ES-I3 (cell line): ENCODE measurements at regions not wholly inside any gene's neighbourhood (a gene's known extent, or its start where the extent isn't known, plus 50 kb on each side); places are given as distances from the start of the nearest gene placed in this dataset.
"Not testable (repeated sequence)": the region's sequence is repeated elsewhere in the genome, so short reads cannot be mapped to it uniquely, and the experiment has no call there.

Source experiments
- H3K36me3 ChIP-seq: 2 replicates; pipeline ENCODE4 v1.6.1; 2013; ENCODE audit warnings: mild to moderate bottlenecking, low read length, control low read depth, moderate library complexity; ENCODE audit not compliant: insufficient read depth
- H3K4me1 ChIP-seq: 2 replicates; pipeline ENCODE4 v1.6.1; 2013; ENCODE audit warnings: mild to moderate bottlenecking, control low read depth, low read length; ENCODE audit not compliant: insufficient read depth
- H3K9ac ChIP-seq: 2 replicates; pipeline ENCODE4 v1.6.1; 2013; ENCODE audit warnings: low read depth, mild to moderate bottlenecking, low read length, moderate library complexity
- H3K9me3 ChIP-seq: 2 replicates; pipeline ENCODE4 v1.6.1; 2013; ENCODE audit warnings: mild to moderate bottlenecking, low read length, moderate library complexity; ENCODE audit not compliant: control insufficient read depth, insufficient read depth

DNA sequence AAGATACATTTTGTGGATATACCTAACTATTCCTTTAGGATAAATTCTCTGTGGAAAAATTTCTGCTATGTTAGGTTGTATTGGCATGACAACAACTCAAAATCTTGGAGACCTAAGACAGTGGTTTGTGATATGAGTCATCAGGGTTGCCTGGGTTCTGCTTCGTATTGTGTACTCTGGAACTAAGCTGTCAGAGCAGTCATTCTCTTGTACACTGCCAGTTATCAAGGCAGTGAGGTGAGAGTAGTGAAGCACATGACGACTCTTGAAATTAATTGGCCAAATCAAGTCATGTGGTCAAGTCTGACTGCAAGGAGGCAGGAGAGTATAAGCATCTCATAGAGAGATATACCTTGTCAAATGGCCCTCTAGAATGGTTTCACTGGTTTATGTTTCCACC lies 104.4 kb downstream of the FANCF start:
- Histone ChIP-seq H3K36me3 (no peaks in the 10 kb centered on the region; the same call in 1 of the 2 replicates), H3K4me1 (no peaks in the 10 kb centered on the region), H3K9me3 (no peaks in the 10 kb centered on the region), H3K9ac (no peak overlapping the region)

DNA sequence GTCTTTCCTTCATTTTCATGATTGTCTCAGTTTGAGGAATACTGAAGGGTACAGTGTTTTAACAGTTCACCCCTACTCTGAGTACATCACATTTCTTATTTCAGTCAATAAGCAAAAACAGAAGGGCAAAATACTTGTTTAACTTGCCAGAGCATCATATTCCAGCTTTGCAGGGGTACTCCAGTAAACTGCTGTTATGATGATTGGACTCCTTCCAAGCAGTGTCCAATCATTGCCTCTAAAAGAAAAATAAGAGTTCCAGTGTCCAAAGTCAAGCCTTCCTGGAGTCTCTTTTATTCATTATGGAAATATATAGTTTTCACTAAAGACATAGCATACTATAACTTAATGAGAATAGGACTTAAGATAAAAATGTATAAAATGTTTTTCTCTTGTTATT lies 105.1 kb downstream of the FANCF start:
- Histone ChIP-seq H3K36me3 (no peaks in the 10 kb centered on the region; the same call in 1 of the 2 replicates), H3K9me3 (no peaks in the 10 kb centered on the region), H3K9ac (no peak overlapping the region), H3K4me1 (no peaks in the 10 kb centered on the region)

DNA sequence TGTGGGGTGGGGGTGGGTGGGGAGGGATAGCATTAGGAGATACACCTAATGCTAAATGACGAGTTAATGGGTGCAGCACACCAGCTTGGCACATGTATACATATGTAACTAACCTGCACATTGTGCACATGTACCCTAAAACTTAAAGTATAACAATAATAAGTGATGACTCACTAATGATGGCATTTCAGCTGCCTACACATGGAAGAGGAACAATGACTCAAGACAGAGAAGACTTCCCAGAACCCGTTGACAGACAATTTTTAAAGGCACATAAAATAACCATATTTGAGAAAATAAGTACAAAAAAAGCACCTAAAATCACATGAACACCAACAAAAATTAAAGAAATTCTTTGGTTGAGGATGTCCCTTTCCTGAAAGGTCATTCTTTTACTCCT lies 107.3 kb downstream of the FANCF start:
- H3K36me3 ChIP-seq, H3K4me1 ChIP-seq, H3K9me3 ChIP-seq, H3K9ac ChIP-seq: not testable (repeated sequence)

DNA sequence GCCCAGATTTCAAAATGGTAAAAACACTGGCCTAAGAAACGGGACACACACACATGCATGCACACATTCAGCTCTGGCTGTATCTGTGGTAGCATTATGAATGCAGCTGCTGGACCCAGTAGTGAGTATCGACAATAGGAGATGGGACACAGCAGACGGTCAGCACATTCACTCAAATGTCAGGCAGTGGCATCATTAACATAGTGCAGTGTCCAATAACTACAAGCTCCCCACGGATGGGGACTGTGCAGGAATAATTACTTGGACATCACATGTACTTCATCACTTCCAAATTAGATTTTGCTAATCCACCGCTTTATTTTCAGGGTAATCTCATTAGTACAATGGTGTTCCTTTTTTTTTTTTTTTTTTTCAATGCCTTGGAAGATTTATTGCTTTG lies 109.5 kb downstream of the FANCF start:
- H3K9ac ChIP-seq: no peak overlapping the region
- H3K4me1 ChIP-seq: no peaks in the 10 kb centered on the region
- no peaks in the 10 kb centered on the region for H3K9me3 ChIP-seq
- H3K36me3 ChIP-seq: no peaks in the 10 kb centered on the region

DNA sequence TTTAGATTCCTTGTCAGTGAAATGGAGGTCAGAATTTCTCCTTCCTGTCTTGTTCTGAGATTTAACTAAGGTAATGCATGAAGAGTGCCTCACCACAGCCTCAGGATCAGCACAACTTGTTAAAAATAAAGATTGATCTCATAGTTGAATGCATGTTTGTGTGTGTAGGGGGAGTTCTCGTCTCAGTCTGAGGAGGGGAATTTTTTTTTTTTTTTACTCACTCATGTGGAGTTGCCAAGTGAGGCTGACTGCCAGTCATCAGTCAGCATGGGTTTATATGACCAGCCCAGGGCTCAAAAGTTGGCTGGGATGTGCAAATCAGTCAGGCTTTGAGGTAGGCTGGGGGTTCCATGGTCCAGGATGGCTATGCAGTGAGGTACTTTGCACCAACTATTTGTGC lies 113.2 kb downstream of the FANCF start:
- no peak overlapping the region for H3K9ac ChIP-seq
- no peaks in the 10 kb centered on the region for H3K36me3 ChIP-seq
- H3K4me1 ChIP-seq: peaks cover 5% of the 10 kb centered on the region; the same call in 1 of the 2 replicates
- H3K9me3 ChIP-seq: no peaks in the 10 kb centered on the region

DNA sequence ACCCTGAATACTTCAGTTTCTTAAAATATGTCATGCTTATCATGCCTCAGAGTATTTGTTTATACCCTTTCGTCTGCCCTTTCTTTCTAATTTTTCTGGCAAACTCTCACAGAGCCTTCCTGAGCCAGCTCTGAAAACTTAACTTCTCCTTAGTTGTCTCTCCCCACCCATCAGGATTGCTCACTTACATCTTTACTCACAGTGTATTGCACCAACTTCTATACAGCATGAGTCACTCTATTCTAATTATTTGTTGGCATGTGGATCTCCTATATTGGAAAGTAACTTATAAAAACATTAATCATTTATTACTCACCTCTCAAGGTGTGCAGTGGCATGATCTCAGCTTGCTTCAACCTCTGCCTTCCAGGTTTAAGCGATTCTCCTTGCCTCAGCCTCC lies 114.9 kb downstream of the FANCF start:
- Histone ChIP-seq H3K4me1 (peaks cover 5% of the 10 kb centered on the region; the same call in 1 of the 2 replicates), H3K9ac (no peak overlapping the region), H3K36me3 (no peaks in the 10 kb centered on the region), H3K9me3 (no peaks in the 10 kb centered on the region)

DNA sequence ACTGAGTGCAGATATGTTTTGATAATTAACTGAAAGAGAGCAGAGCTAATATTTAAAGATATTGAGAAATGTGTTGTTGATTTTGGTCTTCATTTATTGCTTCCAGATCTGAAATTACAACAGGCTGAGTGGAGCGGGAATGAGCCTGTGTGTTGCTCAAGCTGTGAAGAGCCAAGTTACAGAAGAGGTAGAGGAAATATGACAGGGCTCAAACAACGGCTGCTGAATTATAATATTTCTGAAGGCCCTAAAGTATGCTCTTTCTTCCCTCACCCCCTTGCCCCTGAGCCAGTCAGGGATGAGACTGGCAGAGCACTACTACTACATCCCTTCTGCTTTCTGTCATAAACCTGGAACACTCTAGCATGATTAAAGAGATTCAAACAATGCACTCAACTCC lies 115.6 kb downstream of the FANCF start:
- H3K4me1 ChIP-seq: peaks cover 5% of the 10 kb centered on the region; the same call in 1 of the 2 replicates
- no peaks in the 10 kb centered on the region for H3K9me3 ChIP-seq
- no peaks in the 10 kb centered on the region for H3K36me3 ChIP-seq
- no peak overlapping the region for H3K9ac ChIP-seq

DNA sequence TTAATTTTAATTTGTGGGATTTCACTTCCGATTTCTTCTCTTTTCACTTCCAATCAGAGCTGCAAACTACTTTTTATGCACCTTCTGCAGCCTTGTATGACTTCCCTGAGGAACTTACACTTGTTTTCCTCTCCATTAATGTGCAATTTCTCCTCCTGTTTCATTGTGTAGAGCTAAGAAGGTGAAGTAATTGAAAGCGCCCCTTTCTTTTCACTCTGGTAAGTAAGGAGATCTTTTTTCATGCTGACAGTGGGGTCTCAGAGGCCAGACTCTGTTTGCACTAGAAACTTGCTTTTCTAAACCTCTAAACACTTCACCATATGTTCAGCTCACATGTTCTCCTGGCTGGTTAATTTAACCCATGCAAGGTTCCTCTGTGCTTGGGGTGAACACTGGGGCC lies 117.0 kb downstream of the FANCF start:
- Histone ChIP-seq H3K9me3 (no peaks in the 10 kb centered on the region), H3K9ac (no peak overlapping the region), H3K36me3 (no peaks in the 10 kb centered on the region), H3K4me1 (peaks cover 5% of the 10 kb centered on the region; the same call in 1 of the 2 replicates)

DNA sequence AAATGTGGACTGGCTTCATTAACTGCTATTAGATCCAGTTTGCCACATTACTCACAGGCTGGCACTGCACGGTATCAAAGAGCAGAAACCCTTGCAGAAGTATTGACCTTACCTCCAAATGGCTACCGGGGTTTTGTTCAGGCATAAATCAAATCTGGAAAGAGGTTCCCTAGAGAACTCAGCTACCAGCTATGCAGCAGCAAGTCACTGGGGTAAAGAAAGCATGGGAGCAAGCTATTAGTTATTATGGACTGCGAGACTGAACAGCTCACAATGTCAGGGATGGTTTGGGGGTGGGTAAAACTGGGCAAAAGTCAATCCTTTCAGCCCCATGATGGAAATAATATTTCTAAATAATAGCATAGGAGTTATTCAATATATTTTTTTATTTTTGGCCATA lies 128.1 kb downstream of the FANCF start:
- no peak overlapping the region for H3K9ac ChIP-seq
- no peaks in the 10 kb centered on the region for H3K9me3 ChIP-seq
- H3K4me1 ChIP-seq: no peaks in the 10 kb centered on the region
- no peaks in the 10 kb centered on the region for H3K36me3 ChIP-seq

DNA sequence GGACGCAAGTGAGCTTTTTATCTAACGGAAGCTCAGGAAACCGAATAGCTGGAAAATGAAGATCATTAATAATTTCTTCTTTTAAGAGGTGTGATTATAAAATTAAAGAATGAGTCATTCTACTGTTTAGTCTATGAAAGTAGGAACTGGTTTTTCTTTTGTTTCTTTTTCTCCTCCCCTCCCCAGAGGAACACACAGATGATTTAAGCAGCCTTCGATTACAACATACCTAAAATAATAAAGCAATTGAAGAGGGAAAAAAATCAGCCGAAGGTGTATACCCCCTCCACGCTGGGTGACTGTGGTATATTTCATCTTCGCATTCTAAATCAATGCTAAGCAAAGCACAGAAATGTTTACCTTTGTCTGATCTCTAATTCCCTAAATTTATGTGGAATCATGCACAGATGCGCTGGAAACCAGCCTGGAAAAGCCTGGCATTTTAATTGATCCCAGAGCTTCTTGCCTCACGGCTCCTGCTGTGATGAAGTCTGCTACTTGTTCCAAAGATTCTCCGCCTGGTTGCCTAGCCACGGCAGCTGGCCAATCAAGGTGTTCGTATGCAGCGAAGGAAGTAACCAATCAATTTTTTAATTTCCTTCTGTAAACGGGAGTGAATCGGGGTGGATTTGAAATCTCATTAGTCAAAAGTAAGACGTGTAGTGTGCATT lies 133.9 kb downstream of the FANCF start:
- no peaks in the 10 kb centered on the region for H3K36me3 ChIP-seq
- H3K4me1 ChIP-seq: no peaks in the 10 kb centered on the region

DNA sequence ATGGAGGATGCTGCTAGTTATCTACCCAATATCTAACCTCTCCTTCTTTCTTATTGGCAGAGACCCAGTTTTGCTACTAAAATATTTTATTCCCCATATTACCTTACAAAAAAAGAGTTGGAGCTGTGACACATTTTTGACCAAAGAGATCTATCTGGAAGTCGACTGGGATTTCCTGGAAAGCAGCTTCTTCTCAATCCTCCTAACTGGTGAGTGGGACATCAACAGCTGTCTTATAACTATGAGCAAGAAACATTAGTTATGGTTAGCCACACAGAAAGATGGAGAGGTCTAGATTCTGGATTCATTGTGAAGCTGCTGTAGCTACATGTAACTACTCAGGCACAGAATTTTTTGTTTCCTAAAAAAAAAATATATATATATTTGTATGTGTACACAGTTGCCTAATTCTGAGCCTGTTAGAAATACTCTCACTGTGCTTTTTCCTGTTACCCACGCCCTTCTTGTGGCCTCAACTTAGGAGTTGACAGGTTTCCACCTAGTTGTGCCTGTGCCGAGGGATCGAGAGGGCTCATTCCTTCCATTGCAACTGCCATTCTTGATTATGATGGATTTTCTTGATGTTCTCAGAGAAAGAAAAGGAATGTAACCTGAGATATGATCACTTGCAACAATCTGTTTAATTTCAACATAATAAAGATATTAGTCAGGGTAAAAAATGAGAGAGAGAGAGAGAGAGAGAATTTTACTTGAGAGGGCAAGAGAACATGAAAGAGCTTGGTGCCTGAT lies 142.0 kb downstream of the SLC17A6 start:
- Histone ChIP-seq H3K9ac (no peak overlapping the region), H3K9me3 (no peaks in the 10 kb centered on the region), H3K36me3 (no peaks in the 10 kb centered on the region), H3K4me1 (no peaks in the 10 kb centered on the region)

More for the DNA sequence above, 133.9 kb downstream of the FANCF start:
- Histone ChIP-seq H3K9me3 (no peaks in the 10 kb centered on the region), H3K9ac (no peak overlapping the region)

DNA sequence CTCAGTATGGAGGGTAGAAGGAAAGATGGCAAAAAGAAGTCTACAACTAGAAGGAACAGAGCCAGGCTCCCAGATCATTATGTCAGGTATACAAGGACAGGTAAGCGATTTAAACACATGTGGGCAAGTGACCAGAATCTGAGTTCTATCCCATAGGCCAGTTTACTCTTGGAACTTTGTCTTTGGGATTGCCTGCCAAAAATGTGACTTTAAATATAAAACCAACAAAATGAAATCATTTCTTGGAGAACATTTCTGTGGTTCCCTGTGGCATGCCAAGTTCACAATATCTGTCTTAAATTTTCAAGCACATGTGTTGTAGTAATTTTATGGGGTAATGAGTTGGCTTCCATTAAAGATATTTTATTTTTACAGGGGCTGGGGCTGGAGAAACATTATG lies 141.0 kb downstream of the SLC17A6 start:
- H3K36me3 ChIP-seq: no peaks in the 10 kb centered on the region
- H3K4me1 ChIP-seq: no peaks in the 10 kb centered on the region
- no peaks in the 10 kb centered on the region for H3K9me3 ChIP-seq
- H3K9ac ChIP-seq: no peak overlapping the region

DNA sequence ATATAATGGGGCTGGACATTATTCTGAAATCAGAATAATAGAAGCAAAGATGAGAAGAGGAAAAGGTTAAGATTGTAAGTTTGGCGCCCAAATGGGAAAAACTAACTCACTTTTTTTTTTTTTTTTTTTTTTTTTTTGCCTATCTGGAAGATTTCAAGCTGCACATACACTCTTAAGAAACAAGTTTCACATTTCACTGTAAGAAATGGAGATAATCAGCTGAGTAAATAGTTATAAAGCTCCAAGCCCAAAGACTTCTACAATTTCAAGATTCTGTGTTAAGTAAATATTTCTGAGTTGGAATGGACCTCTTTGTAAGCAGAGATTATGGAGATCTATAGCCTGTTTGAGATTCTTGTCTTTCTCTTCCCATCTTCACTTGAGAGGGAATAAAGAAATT lies 140.0 kb downstream of the SLC17A6 start:
- Histone ChIP-seq H3K9ac (no peak overlapping the region), H3K9me3 (no peaks in the 10 kb centered on the region), H3K36me3 (no peaks in the 10 kb centered on the region), H3K4me1 (no peaks in the 10 kb centered on the region)

DNA sequence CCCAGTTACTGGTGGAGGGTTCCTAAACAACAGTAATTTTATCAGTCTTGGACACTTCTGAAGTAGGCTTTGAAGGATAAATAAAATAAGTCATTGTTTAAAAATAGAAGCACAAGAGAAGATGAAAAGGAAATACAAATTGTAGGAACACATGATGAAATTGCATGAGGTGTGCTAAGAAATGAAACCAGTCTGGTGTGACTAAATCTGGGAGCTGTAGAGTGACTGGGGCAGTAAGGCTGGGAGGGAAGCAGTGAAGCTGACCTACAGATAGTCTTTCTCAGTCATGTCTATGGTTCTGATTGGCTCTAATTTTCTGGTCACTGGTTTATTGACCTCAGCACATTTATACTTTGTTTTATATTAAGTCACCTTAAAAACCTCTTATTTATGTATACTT lies 139.1 kb downstream of the SLC17A6 start:
- Histone ChIP-seq H3K4me1 (no peaks in the 10 kb centered on the region), H3K9ac (no peak overlapping the region), H3K9me3 (no peaks in the 10 kb centered on the region), H3K36me3 (no peaks in the 10 kb centered on the region)

DNA sequence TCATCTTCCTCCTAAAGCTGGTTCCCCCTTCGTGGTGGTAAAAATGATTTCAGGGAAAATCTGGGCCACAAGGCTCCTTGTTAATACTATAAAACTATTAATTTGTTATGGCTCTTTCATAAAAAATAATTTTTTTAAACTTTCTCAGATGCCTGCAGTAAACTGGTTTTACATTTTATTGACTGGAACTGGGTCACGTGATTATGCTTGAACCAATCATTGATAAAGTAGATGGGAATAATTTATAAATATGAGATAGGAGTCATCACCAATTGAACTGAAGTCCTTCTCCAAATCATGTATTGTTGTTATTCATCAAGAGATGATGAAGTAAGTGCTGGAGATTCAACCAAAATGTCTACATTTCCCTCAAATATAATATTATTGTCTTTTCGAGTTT lies 138.4 kb downstream of the SLC17A6 start:
- H3K9me3 ChIP-seq: no peaks in the 10 kb centered on the region
- H3K9ac ChIP-seq: no peak overlapping the region
- no peaks in the 10 kb centered on the region for H3K4me1 ChIP-seq
- H3K36me3 ChIP-seq: no peaks in the 10 kb centered on the region
